GM23248 (cell line): ENCODE measurements at regions not wholly inside any gene's neighbourhood (a gene's known extent, or its start where the extent isn't known, plus 50 kb on each side); places are given as distances from the start of the nearest gene placed in this dataset.

ENCODE experiments used
- DNase-seq: peaks from one replicate; pipeline ENCODE4 v3.0.0-alpha.2; 2015
- H2AFZ ChIP-seq: fragments of 200-600 bp; sonication (generic); 2 replicates; pipeline ENCODE4 v1.6.1; 2016; ENCODE audit warnings: antibody characterized with exemption
- H3F3A ChIP-seq: fragments of 200-600 bp; sonication (generic); 2 replicates; pipeline ENCODE4 v1.6.1; 2016; ENCODE audit warnings: mild to moderate bottlenecking, antibody characterized with exemption, mixed run types; ENCODE audit not compliant: insufficient read depth
- H3K27ac ChIP-seq: fragments of 200-600 bp; sonication (generic); 2 replicates; pipeline ENCODE4 v1.5.1; 2016; ENCODE audit warnings: mild to moderate bottlenecking
- H3K27me3 ChIP-seq: fragments of 200-600 bp; sonication (generic); replicated peaks from 2 replicates; pipeline ENCODE4 v1.6.1; 2016; ENCODE audit warnings: mild to moderate bottlenecking; ENCODE audit not compliant: insufficient read depth
- H3K36me3 ChIP-seq: fragments of 200-600 bp; sonication (generic); 2 replicates; pipeline ENCODE4 v1.6.1; 2016; ENCODE audit warnings: low read depth, mild to moderate bottlenecking
- H3K4me1 ChIP-seq: fragments of 200-600 bp; sonication (generic); 2 replicates; pipeline ENCODE4 v1.6.1; 2016; ENCODE audit warnings: mild to moderate bottlenecking; ENCODE audit not compliant: insufficient read depth
- H3K4me2 ChIP-seq: fragments of 200-600 bp; sonication (generic); one replicate; pipeline ENCODE4 v1.6.1; 2016; ENCODE audit warnings: mild to moderate bottlenecking; ENCODE audit not compliant: unreplicated experiment
- H3K4me3 ChIP-seq: fragments of 200-600 bp; sonication (generic); 2 replicates; pipeline ENCODE4 v1.5.1; 2016; ENCODE audit warnings: mild to moderate bottlenecking
- H3K79me2 ChIP-seq: fragments of 200-600 bp; sonication (generic); 2 replicates; pipeline ENCODE4 v1.6.1; 2016; ENCODE audit warnings: mild to moderate bottlenecking; ENCODE audit not compliant: insufficient read depth
- H3K9ac ChIP-seq: fragments of 200-600 bp; sonication (generic); 2 replicates; pipeline ENCODE4 v1.6.1; 2016; ENCODE audit warnings: mild to moderate bottlenecking
- H3K9me2 ChIP-seq: fragments of 200-600 bp; sonication (generic); 2 replicates; pipeline ENCODE4 v1.6.1; 2016; ENCODE audit warnings: mixed run types, mild to moderate bottlenecking, moderate library complexity; ENCODE audit not compliant: insufficient read depth
- H3K9me3 ChIP-seq: fragments of 200-600 bp; sonication (generic); one replicate; pipeline ENCODE4 v1.6.1; 2017; ENCODE audit warnings: low read depth
- H4K20me1 ChIP-seq: fragments of 200-600 bp; sonication (generic); 2 replicates; pipeline ENCODE4 v1.6.0; 2016; ENCODE audit not compliant: insufficient read depth
- EZH2 ChIP-seq: fragments of 200-600 bp; sonication (generic); IDR thresholded peaks from 2 replicates; pipeline ENCODE4 v1.6.1; 2018; ENCODE audit warnings: antibody characterized with exemption, mild to moderate bottlenecking; ENCODE audit not compliant: insufficient read depth, poor library complexity, severe bottlenecking
- EZH2phosphoT487 ChIP-seq: fragments of 200-600 bp; sonication (generic); IDR thresholded peaks from 2 replicates; pipeline ENCODE4 v1.6.1; 2018; ENCODE audit warnings: antibody characterized with exemption, moderate library complexity, mild to moderate bottlenecking, low read depth; ENCODE audit not compliant: insufficient read depth
- WGBS, 2 experiments: methylation state at CpG; one replicate each; pipeline ENCODE4 v1.1.6; 2015 to 2017; ENCODE audit warnings: low lambda C conversion rate in 2 of 2, low coverage in 1 of 2; ENCODE audit errors: missing lambda C conversion rate in 2 of 2; 5-methylcytosine and 5-hydroxymethylcytosine counted together
- in situ Hi-C: fragments of 300-500 bp; cut with MboI; formaldehyde crosslinking; loops from 2 replicates; pipeline ENCODE4 v1.15.0; 2020

GRCh38 chr12:98211909-98212695 is 303.3 kb upstream of the TMPO start:
- no peak overlapping the region for H3K9ac ChIP-seq
- no peak overlapping the region for H3K27ac ChIP-seq
- H3K4me1 ChIP-seq, result no peaks in the 10 kb centered on the region
- H3K4me2 ChIP-seq, result no peak overlapping the region
- in situ Hi-C loops, result no loop called here
- no peaks in the 10 kb centered on the region for H3K9me3 ChIP-seq
- no peaks in the 10 kb centered on the region for H3K79me2 ChIP-seq
- H3K4me3 ChIP-seq, result no peak overlapping the region
- DNase-seq, result peak; percentile 24
- no peak overlapping the region for H2AFZ ChIP-seq
- no peaks in the 10 kb centered on the region for H3F3A ChIP-seq
- WGBS, 2 experiments, result 37% methylated on average over 8 of the region's 8 CpGs
- no peaks in the 10 kb centered on the region for H3K9me2 ChIP-seq
- H4K20me1 ChIP-seq, result no peaks in the 10 kb centered on the region
- no peaks in the 10 kb centered on the region for H3K36me3 ChIP-seq
- TF ChIP-seq EZH2, result no peak
- no peak for TF ChIP-seq EZH2phosphoT487
- no peaks in the 10 kb centered on the region for H3K27me3 ChIP-seq

- in situ Hi-C loops, result no loop called here
These were observed 301.8 kb upstream of the TMPO start for GRCh38 chr12:98213556-98213955.

GRCh38 chr12:98217257-98217656 is 298.1 kb upstream of the TMPO start:
- H3F3A ChIP-seq, result no peaks in the 10 kb centered on the region
- no peaks in the 10 kb centered on the region for H4K20me1 ChIP-seq
- peaks cover 9% of the 10 kb centered on the region; the same call in 1 of the 2 replicates for H3K27me3 ChIP-seq
- no peaks in the 10 kb centered on the region for H3K9me3 ChIP-seq
- H3K4me1 ChIP-seq, result no peaks in the 10 kb centered on the region
- in situ Hi-C loops, result no loop called here
- no peak for DNase-seq
- H3K9me2 ChIP-seq, result no peaks in the 10 kb centered on the region
- no peak overlapping the region for H2AFZ ChIP-seq
- H3K9ac ChIP-seq, result no peak overlapping the region
- TF ChIP-seq EZH2, result no peak
- 41 to 62% methylated on average over 1 of the region's 1 CpG for WGBS, 2 experiments
- no peak overlapping the region for H3K27ac ChIP-seq
- no peaks in the 10 kb centered on the region for H3K36me3 ChIP-seq
- H3K4me3 ChIP-seq, result no peak overlapping the region
- no peaks in the 10 kb centered on the region for H3K79me2 ChIP-seq
- no peak overlapping the region for H3K4me2 ChIP-seq

More at GRCh38 chr12:98213556-98213955, 301.8 kb upstream of the TMPO start:
- Histone ChIP-seq H3K4me2 (no peak overlapping the region), H3F3A (no peaks in the 10 kb centered on the region), H4K20me1 (no peaks in the 10 kb centered on the region), H3K4me1 (no peaks in the 10 kb centered on the region), H3K27ac (no peak overlapping the region), H3K36me3 (no peaks in the 10 kb centered on the region), H3K4me3 (no peak overlapping the region), H3K9me2 (no peaks in the 10 kb centered on the region), H2AFZ (no peak overlapping the region), H3K79me2 (no peaks in the 10 kb centered on the region), H3K9ac (no peak overlapping the region), H3K27me3 (no peaks in the 10 kb centered on the region), H3K9me3 (no peaks in the 10 kb centered on the region)
- TF ChIP-seq EZH2, result no peak
- TF ChIP-seq EZH2phosphoT487, result no peak
- DNase-seq, result no peak
- 24 to 31% methylated on average over 6 of the region's 6 CpGs for WGBS, 2 experiments

GRCh38 chr12:98220636-98221035 is 294.8 kb upstream of the TMPO start:
- no peaks in the 10 kb centered on the region for H3K79me2 ChIP-seq
- no peaks in the 10 kb centered on the region for H4K20me1 ChIP-seq
- 33 to 37% methylated on average over 2 of the region's 2 CpGs for WGBS, 2 experiments
- no peaks in the 10 kb centered on the region for H3K9me3 ChIP-seq
- no peaks in the 10 kb centered on the region for H3F3A ChIP-seq
- H3K27ac ChIP-seq, result no peak overlapping the region
- no peak for DNase-seq
- peaks cover 9% of the 10 kb centered on the region; the same call in 1 of the 2 replicates for H3K27me3 ChIP-seq
- H3K4me2 ChIP-seq, result no peak overlapping the region
- no peak overlapping the region for H2AFZ ChIP-seq
- no peaks in the 10 kb centered on the region for H3K36me3 ChIP-seq
- in situ Hi-C loops, result no loop called here
- no peak overlapping the region for H3K4me3 ChIP-seq
- TF ChIP-seq EZH2 (no peak), EZH2phosphoT487 (no peak)
- no peaks in the 10 kb centered on the region for H3K9me2 ChIP-seq
- H3K9ac ChIP-seq, result no peak overlapping the region
- no peaks in the 10 kb centered on the region for H3K4me1 ChIP-seq
